Kidney epithelial cell (primary cell): ENCODE measurements at regions not wholly inside any gene's neighbourhood (a gene's known extent, or its start where the extent isn't known, plus 50 kb on each side); places are given as distances from the start of the nearest gene placed in this dataset.
A peak's percentile ranks its signal among the peaks of the same experiment; 100 is the strongest.

Experiments
- DNase-seq: peaks from one replicate; pipeline ENCODE4 v3.0.0-alpha.2; 2010; ENCODE audit warnings: low read depth
- H3K27me3 ChIP-seq: 2 replicates; pipeline ENCODE4 v1.6.0; 2011; ENCODE audit warnings: low read length; ENCODE audit not compliant: control insufficient read depth, insufficient read depth
- H3K36me3 ChIP-seq: 2 replicates; pipeline ENCODE4 v1.5.1; 2011; ENCODE audit warnings: low read length; ENCODE audit not compliant: control insufficient read depth, insufficient read depth
- H3K4me3 ChIP-seq: 2 replicates; pipeline ENCODE4 v1.5.1; 2011; ENCODE audit warnings: low read depth, mild to moderate bottlenecking, control low read depth, low read length
- TF ChIP-seq, protein P1 (sequence below): IDR thresholded peaks from 2 replicates; pipeline ENCODE4 v1.5.1; 2011; ENCODE audit warnings: mild to moderate bottlenecking, moderate library complexity, low read length, control low read depth, inconsistent platforms; ENCODE audit not compliant: insufficient read depth, poor library complexity, severe bottlenecking

DNA sequence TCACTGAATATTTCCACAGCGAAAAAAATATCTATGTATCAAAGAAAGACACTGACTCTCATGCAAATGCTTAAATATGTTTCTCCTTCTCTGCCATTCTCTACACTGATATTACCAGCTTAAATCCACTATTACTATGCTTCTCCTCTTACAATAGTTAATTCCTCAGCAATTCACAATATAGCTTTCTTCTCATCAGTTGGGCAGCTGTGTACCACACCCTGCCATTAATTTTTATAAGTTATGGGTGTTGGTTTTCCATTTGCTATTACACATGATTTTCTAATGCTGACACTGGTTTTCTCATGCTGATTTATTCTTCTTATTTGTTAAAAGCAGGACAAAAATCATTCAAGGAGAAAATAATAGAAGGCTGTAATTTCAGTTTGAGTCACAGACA is 251.8 kb downstream of the TBX15 start:
- Histone ChIP-seq H3K27me3 (no peaks in the 10 kb centered on the region), H3K36me3 (no peaks in the 10 kb centered on the region), H3K4me3 (no peak overlapping the region)
- DNase-seq, result no peak
- TF ChIP-seq, protein P1, sequence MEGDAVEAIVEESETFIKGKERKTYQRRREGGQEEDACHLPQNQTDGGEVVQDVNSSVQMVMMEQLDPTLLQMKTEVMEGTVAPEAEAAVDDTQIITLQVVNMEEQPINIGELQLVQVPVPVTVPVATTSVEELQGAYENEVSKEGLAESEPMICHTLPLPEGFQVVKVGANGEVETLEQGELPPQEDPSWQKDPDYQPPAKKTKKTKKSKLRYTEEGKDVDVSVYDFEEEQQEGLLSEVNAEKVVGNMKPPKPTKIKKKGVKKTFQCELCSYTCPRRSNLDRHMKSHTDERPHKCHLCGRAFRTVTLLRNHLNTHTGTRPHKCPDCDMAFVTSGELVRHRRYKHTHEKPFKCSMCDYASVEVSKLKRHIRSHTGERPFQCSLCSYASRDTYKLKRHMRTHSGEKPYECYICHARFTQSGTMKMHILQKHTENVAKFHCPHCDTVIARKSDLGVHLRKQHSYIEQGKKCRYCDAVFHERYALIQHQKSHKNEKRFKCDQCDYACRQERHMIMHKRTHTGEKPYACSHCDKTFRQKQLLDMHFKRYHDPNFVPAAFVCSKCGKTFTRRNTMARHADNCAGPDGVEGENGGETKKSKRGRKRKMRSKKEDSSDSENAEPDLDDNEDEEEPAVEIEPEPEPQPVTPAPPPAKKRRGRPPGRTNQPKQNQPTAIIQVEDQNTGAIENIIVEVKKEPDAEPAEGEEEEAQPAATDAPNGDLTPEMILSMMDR, result no peak

DNA sequence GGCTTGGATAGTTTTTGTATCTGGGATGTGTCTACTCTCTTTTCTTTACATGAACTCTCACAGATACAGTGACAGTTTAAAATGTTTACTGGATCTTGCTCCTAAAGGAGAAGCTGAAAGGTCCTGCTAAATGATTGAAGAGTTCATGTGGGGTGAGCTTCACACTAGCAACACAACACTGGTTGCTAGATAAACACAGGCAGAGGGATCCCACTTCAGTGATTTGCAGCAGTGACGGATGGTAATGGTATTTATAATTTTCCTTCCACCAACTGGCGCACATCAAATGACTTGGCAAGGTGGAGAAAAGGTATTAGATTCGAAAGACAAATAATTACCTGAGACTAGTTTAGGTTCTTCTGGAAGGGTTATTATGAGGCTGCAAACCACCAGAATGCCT is 270.2 kb downstream of the TBX15 start:
- DNase-seq, result peak; percentile 4
- Histone ChIP-seq H3K4me3 (no peak overlapping the region), H3K36me3 (no peaks in the 10 kb centered on the region), H3K27me3 (no peaks in the 10 kb centered on the region)
- TF ChIP-seq, protein P1, result no peak

DNA sequence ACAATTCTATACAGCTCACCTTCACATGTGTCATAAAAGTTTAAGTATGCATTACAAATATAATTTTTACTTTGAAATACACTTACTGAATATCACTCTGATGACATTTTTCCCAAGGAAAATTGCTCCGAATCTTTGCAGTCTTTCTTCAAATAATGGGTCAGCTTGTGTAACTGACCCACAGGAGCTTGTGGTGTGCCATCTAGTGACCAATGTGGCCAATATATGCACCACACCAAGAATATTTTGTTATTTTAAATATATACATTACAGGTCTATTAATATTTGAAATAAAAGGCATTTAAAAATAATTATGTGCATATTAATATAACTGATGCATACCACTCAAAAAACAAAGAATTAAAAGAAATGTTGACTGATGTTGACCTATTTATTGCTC is 271.4 kb downstream of the TBX15 start:
- no peak overlapping the region for H3K4me3 ChIP-seq
- no peak for DNase-seq
- H3K27me3 ChIP-seq, result no peaks in the 10 kb centered on the region
- H3K36me3 ChIP-seq, result no peaks in the 10 kb centered on the region
- TF ChIP-seq, protein P1, result peak; percentile 19

DNA sequence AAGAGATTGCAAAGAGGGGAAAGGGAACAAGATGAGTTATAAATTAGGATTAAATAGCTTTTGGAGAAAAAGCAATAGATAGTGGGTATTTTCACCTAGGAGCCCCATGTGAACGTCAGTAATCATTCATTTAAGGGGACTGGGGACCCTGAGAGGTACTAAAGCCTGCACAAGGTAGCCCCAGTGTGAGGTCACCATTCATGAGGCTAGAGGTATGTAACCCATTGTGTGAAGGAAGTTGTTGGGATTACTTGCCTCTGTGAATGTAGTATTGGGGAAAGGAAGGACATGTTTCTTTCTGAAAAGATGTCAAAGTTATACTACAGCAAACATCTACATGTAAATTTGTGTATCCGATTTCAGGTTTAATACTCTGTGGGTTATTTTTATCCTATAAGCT is 276.8 kb downstream of the TBX15 start:
- Histone ChIP-seq H3K27me3 (no peaks in the 10 kb centered on the region), H3K4me3 (no peak overlapping the region), H3K36me3 (no peaks in the 10 kb centered on the region)
- DNase-seq, result no peak
- TF ChIP-seq, protein P1, result no peak

DNA sequence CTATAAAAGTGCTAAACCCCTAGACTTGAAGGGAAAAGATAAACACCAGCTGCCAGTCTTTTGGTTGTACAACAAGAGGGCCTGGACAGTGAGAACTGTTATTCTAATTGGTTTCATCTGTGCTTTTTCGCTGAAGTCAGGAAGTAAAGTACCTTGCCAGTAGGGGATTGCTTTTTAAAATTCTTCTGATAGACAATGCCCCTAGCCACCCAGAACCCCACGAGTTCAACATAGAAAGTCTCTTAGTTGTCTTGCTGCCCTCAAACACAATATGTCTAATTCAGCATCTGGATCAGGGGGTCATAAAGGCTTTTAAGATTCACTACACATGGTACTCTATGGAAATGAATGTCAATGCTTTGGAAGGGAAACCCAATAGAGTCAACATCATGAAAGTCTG is 289.2 kb downstream of the TBX15 start:
- TF ChIP-seq, protein P1, result no peak
- DNase-seq, result no peak

DNA sequence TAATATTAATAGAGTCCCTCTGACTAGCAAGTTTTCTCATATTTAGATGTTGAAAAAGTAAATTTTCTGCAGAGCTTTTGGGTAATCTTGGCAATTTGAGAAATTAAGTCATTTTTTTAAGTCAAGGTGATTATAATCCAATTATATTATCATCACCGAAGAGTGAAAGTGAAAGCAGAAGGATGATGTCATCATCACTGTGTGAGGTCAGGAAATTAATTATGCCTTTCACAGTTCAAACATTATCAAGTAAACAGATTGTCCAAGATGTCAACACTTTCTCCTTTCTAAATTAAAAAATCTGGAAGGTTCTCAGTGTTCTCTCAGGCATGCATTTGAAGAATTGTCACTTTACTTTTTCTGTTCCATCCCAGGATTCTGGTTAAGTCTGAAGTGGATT is 296.0 kb downstream of the TBX15 start:
- TF ChIP-seq, protein P1, result no peak
- no peaks in the 10 kb centered on the region for H3K27me3 ChIP-seq
- no peak for DNase-seq
- H3K4me3 ChIP-seq, result no peak overlapping the region
- no peaks in the 10 kb centered on the region for H3K36me3 ChIP-seq

More for the DNA sequence above, 289.2 kb downstream of the TBX15 start:
- Histone ChIP-seq H3K4me3 (no peak overlapping the region), H3K36me3 (no peaks in the 10 kb centered on the region), H3K27me3 (no peaks in the 10 kb centered on the region)
